Natural killer cell treated with Interleukin-12 subunit alpha and Interleukin-12 subunit beta and Interleukin-15 and Interleukin-18, amount 100 ng/mL, for 72 hours (primary cell): ENCODE measurements at regions not wholly inside any gene's neighbourhood (a gene's known extent, or its start where the extent isn't known, plus 50 kb on each side); places are given as distances from the start of the nearest gene placed in this dataset.

ENCODE experiments used
- ATAC-seq, 2 donors: fragments of 150-1000 bp; cut with Tn5 transposase in 1 of 2; sonication (Bioruptor Pico), chemical (Tn5 transposase) in 1 of 2; 2 replicates each; pipeline ENCODE4 v1.10.0; 2021
- DNase-seq: peaks from one replicate; pipeline ENCODE4 v3.0.0; 2022; ENCODE audit warnings: low spot score
- H3K27ac Mint-ChIP-seq, 2 donors: 1 replicate in 1 of 2; 2 replicates in 1 of 2; pipeline ENCODE4 v1.8.0; 2022; ENCODE audit warnings: mixed read lengths in 2 of 2, mild to moderate bottlenecking in 1 of 2, moderate library complexity in 1 of 2
- H3K27me3 Mint-ChIP-seq, 2 donors: 1 replicate in 1 of 2; 2 replicates in 1 of 2; pipeline ENCODE4 v1.8.0; 2022; ENCODE audit warnings: mixed read lengths in 2 of 2
- H3K36me3 Mint-ChIP-seq: one replicate; pipeline ENCODE4 v1.8.0; 2022; ENCODE audit warnings: mixed read lengths
- H3K4me1 Mint-ChIP-seq, 2 donors: 1 replicate in 1 of 2; 2 replicates in 1 of 2; pipeline ENCODE4 v1.8.0; 2022; ENCODE audit warnings: low read depth in 2 of 2, mixed read lengths in 2 of 2, mild to moderate bottlenecking in 1 of 2
- H3K4me3 Mint-ChIP-seq: one replicate; pipeline ENCODE4 v1.8.0; 2022; ENCODE audit warnings: mixed read lengths
- H3K9me3 Mint-ChIP-seq: 2 replicates; pipeline ENCODE4 v1.8.0; 2022; ENCODE audit warnings: mixed read lengths

DNA sequence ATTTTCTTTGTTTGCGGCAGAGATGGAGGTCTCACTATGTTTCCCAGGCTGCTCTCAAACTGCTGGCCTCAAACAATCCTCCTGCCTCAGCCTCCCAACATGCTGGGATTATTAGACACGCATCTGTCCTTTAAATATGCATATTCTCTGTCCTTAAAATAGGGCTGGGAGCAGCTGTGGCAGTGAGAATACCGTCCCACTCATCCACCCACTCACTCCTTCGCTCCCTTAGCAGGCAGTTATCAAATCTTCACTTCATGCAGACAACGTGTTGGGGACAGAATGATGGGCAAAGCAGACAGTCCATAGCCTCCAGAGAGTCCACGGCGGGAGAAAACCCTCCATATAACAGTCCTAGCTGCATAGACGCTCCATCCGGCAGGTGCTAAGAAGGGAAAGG, 179.4 kb downstream of the ZBTB18 start:
- H3K27me3 Mint-ChIP-seq, result peaks cover 0 to 14% of the 10 kb centered on the region in 2 donors
- H3K36me3 Mint-ChIP-seq, result no peaks in the 10 kb centered on the region
- no peak overlapping the region for H3K4me3 Mint-ChIP-seq
- no peak for DNase-seq
- ATAC-seq, result no peak
- no peak overlapping the region for H3K27ac Mint-ChIP-seq
- peaks cover 0 to 4% of the 10 kb centered on the region in 2 donors for H3K4me1 Mint-ChIP-seq
- no peaks in the 10 kb centered on the region for H3K9me3 Mint-ChIP-seq

DNA sequence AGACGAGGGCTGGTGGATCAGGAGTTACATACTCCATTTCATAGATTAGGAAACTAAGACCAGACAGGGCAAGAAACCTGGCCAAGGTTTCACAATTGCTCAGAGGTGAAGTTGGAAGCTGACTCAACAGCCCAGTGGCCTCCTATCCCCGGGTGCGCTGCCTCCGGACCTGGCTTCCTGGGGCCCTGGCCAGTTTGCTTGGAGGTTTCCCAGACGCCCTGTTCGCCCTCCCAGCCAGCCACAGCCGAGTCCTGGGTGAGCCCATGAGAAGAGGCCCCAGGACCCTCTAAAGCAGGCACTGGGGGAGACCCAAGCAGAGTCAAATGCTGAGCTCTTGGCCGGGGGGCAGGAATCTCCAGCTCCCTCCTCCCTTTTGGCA, 180.1 kb downstream of the ZBTB18 start:
- H3K4me1 Mint-ChIP-seq, result peaks cover 0 to 4% of the 10 kb centered on the region in 2 donors
- DNase-seq, result no peak
- H3K36me3 Mint-ChIP-seq, result no peaks in the 10 kb centered on the region
- H3K9me3 Mint-ChIP-seq, result no peaks in the 10 kb centered on the region
- no peak overlapping the region for H3K4me3 Mint-ChIP-seq
- H3K27me3 Mint-ChIP-seq, result peaks cover 0 to 14% of the 10 kb centered on the region in 2 donors
- no peak for ATAC-seq
- H3K27ac Mint-ChIP-seq, result no peak overlapping the region

GRCh38 chr1:244231572-244232315, 180.7 kb downstream of the ZBTB18 start:
- Mint-ChIP-seq H3K27me3 (peaks cover 0 to 14% of the 10 kb centered on the region in 2 donors), H3K27ac (no peak overlapping the region), H3K9me3 (no peaks in the 10 kb centered on the region), H3K4me3 (no peak overlapping the region), H3K4me1 (peaks cover 0 to 4% of the 10 kb centered on the region in 2 donors), H3K36me3 (no peaks in the 10 kb centered on the region)
- ATAC-seq, result no peak
- DNase-seq, result no peak

DNA sequence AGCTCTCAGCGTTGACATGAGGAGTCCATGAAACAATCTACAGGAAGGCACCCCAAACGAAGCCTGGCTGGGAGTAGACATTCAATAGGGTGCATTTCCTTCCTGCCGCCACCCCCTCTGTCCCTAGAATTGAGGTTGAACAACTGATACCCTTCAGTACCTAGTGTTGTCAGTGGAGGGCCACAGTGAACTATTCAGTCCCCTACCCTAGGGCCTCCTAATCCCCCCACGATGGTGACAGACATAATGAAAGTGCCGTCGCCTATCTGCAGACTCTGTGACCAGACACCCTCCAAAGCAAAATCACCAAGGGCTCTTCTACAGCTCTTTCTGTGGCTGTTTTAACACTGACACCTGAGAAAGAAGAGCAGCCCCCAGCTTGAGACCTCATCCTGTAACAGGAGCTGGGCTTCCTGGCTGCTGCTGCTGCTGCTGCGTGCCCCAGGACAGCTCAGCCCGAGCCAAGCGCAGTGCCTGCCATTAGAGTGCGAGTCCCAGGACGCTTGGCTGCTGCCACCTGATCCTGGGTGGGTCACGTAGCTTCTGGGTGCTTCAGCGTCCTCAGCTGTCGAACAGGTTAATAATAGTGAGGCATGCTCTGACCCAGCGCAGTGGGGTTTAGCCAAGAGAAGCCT, 183.0 kb downstream of the ZBTB18 start:
- DNase-seq (no peak), ATAC-seq (no peak)
- Mint-ChIP-seq H3K27me3 (peaks cover 0 to 6% of the 10 kb centered on the region in 2 donors), H3K36me3 (no peaks in the 10 kb centered on the region), H3K27ac (no peak overlapping the region), H3K4me1 (peaks cover 0 to 4% of the 10 kb centered on the region in 2 donors), H3K4me3 (no peak overlapping the region), H3K9me3 (no peaks in the 10 kb centered on the region)

DNA sequence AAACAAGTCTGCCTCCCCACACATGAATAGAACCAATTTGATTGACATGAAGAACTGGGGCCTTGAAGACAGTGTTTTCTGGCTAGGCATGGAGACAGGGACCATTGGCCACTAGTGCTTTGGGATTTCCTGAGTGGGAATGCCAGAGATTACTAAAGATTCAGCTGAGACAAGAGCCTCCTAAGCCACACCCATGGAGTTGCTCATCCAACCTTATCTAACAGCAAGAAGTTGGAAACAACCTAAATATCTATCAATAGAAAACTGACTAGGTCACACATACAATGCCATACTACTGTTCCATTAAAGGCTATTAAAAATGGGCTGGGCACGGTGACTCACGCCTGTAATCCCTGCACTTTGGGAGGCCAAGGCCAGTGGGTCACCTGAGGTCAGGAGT, 184.1 kb downstream of the ZBTB18 start:
- no peak for ATAC-seq
- H3K27me3 Mint-ChIP-seq, result peaks cover 0 to 6% of the 10 kb centered on the region in 2 donors
- H3K9me3 Mint-ChIP-seq, result no peaks in the 10 kb centered on the region

GRCh38 chr1:244236101-244236500, 185.0 kb downstream of the ZBTB18 start:
- no peak for DNase-seq
- H3K36me3 Mint-ChIP-seq, result no peaks in the 10 kb centered on the region
- no peak for ATAC-seq
- H3K4me3 Mint-ChIP-seq, result no peak overlapping the region
- H3K4me1 Mint-ChIP-seq, result peaks cover 0 to 4% of the 10 kb centered on the region in 2 donors
- peaks cover 0 to 6% of the 10 kb centered on the region in 2 donors for H3K27me3 Mint-ChIP-seq
- no peaks in the 10 kb centered on the region for H3K9me3 Mint-ChIP-seq
- H3K27ac Mint-ChIP-seq, result no peak overlapping the region

More for the DNA sequence above, 184.1 kb downstream of the ZBTB18 start:
- no peak for DNase-seq
- Mint-ChIP-seq H3K27ac (no peak overlapping the region), H3K4me1 (peaks cover 0 to 4% of the 10 kb centered on the region in 2 donors), H3K4me3 (no peak overlapping the region), H3K36me3 (no peaks in the 10 kb centered on the region)

DNA sequence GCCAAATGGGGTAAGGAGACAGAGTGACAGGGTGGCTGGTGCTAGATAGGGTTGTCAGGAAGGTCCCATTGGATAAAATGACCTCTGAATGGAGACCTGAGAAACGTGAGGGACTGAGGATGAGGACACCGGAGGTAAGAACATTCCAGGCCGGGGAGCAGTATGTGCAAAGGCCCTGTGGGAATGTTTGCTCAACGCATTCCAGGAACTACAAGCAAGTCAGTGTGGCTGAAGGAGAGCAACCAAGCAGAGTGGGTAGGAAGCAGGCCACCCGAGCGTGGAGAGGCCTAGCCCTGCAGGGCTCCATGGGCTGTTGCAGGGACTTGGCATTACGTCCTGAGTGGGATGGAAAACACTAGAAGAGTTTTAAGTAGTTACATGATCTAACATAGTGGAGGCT, 185.6 kb downstream of the ZBTB18 start:
- Mint-ChIP-seq H3K27ac (no peak overlapping the region), H3K36me3 (no peaks in the 10 kb centered on the region)

GRCh38 chr1:244237445-244237844, 186.4 kb downstream of the ZBTB18 start:
- H3K9me3 Mint-ChIP-seq, result no peaks in the 10 kb centered on the region
- no peak overlapping the region for H3K27ac Mint-ChIP-seq
- no peak overlapping the region for H3K4me3 Mint-ChIP-seq
- H3K4me1 Mint-ChIP-seq, result peaks cover 0 to 4% of the 10 kb centered on the region in 2 donors
- H3K36me3 Mint-ChIP-seq, result no peaks in the 10 kb centered on the region
- ATAC-seq (no peak), DNase-seq (no peak)
- peaks cover 0 to 3% of the 10 kb centered on the region in 2 donors for H3K27me3 Mint-ChIP-seq

More for the DNA sequence above, 185.6 kb downstream of the ZBTB18 start:
- peaks cover 0 to 4% of the 10 kb centered on the region in 2 donors for H3K4me1 Mint-ChIP-seq
- no peak for DNase-seq
- ATAC-seq, result no peak
- peaks cover 0 to 6% of the 10 kb centered on the region in 2 donors for H3K27me3 Mint-ChIP-seq
- H3K9me3 Mint-ChIP-seq, result no peaks in the 10 kb centered on the region
- H3K4me3 Mint-ChIP-seq, result no peak overlapping the region

- H3K36me3 Mint-ChIP-seq, result no peaks in the 10 kb centered on the region
- H3K9me3 Mint-ChIP-seq, result no peaks in the 10 kb centered on the region
- no peak overlapping the region for H3K27ac Mint-ChIP-seq
- peaks cover 0 to 4% of the 10 kb centered on the region in 2 donors for H3K4me1 Mint-ChIP-seq
- peaks cover 0 to 6% of the 10 kb centered on the region in 2 donors for H3K27me3 Mint-ChIP-seq
- ATAC-seq (peak in 1 of 2 donors; percentile 17), DNase-seq (no peak)
- no peak overlapping the region for H3K4me3 Mint-ChIP-seq
Measured at GRCh38 chr1:244239261-244239770, 188.2 kb downstream of the ZBTB18 start.

DNA sequence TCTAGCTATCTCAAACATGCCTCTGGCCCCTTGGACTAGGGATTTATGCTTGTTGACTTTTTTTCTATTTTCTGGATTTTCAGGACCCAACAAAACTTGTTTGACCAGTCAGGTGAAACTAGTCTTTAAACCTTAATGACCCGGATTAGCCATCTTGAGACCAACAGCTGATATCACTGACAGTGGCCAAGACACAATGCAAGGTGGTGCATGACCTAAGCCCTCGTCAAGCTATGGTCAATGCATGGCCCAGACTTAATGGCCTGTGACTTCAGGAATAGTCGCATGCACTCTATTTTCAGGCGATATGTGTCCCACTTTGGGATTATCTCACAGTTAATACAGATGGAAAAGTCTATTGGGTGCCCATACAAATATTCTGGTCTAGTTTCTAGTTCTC, 190.4 kb downstream of the ZBTB18 start:
- no peaks in the 10 kb centered on the region for H3K9me3 Mint-ChIP-seq
- DNase-seq, result no peak
- ATAC-seq, result no peak
- no peaks in the 10 kb centered on the region for H3K36me3 Mint-ChIP-seq
- peaks cover 0 to 6% of the 10 kb centered on the region in 2 donors for H3K27me3 Mint-ChIP-seq
- H3K4me3 Mint-ChIP-seq, result no peak overlapping the region
- peaks cover 0 to 4% of the 10 kb centered on the region in 2 donors for H3K4me1 Mint-ChIP-seq
- H3K27ac Mint-ChIP-seq, result no peak overlapping the region

- H3K27ac Mint-ChIP-seq, result no peak overlapping the region
- peaks cover 0 to 4% of the 10 kb centered on the region in 2 donors for H3K4me1 Mint-ChIP-seq
- H3K27me3 Mint-ChIP-seq, result peaks cover 0 to 6% of the 10 kb centered on the region in 2 donors
- ATAC-seq (no peak), DNase-seq (no peak)
- H3K36me3 Mint-ChIP-seq, result no peaks in the 10 kb centered on the region
- no peaks in the 10 kb centered on the region for H3K9me3 Mint-ChIP-seq
- no peak overlapping the region for H3K4me3 Mint-ChIP-seq
Measured at GRCh38 chr1:244242446-244242845, 191.4 kb downstream of the ZBTB18 start.

- Mint-ChIP-seq H3K9me3 (no peaks in the 10 kb centered on the region), H3K36me3 (no peaks in the 10 kb centered on the region)
Measured at GRCh38 chr1:244246334-244246733, 195.3 kb downstream of the ZBTB18 start.

GRCh38 chr1:244248426-244248825, 197.3 kb downstream of the ZBTB18 start:
- DNase-seq (no peak), ATAC-seq (no peak)
- H3K27me3 Mint-ChIP-seq, result peaks cover 0 to 6% of the 10 kb centered on the region in 2 donors
- H3K4me1 Mint-ChIP-seq, result no peaks in the 10 kb centered on the region
- H3K36me3 Mint-ChIP-seq, result no peaks in the 10 kb centered on the region
- no peak overlapping the region for H3K27ac Mint-ChIP-seq
- no peaks in the 10 kb centered on the region for H3K9me3 Mint-ChIP-seq
- H3K4me3 Mint-ChIP-seq, result no peak overlapping the region

More at GRCh38 chr1:244246334-244246733, 195.3 kb downstream of the ZBTB18 start:
- no peak for DNase-seq
- Mint-ChIP-seq H3K27ac (no peak overlapping the region), H3K27me3 (peaks cover 0 to 6% of the 10 kb centered on the region in 2 donors), H3K4me1 (peaks cover 0 to 4% of the 10 kb centered on the region in 2 donors), H3K4me3 (no peak overlapping the region)
- peak; percentile 52 to 57 for ATAC-seq

DNA sequence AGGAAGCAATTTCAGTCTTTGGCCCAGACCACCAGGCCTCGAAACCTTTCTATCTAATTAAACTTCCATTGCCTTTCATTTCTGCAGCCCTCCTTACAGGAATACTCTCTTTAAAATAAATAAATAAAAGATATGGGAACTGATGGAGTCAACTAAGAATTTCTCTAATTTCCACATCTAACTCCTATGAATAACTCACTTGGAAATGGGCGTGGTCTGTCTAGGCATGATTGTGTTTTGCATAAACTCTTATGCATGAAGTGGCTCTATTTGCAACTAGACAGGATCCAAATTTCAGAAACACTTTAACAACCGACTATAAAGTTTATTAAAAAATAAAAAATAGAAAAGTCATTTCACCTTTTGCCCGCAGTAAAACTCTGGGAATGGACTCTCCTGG, 199.5 kb downstream of the ADSS2 start:
- no peak for ATAC-seq
- H3K9me3 Mint-ChIP-seq, result no peaks in the 10 kb centered on the region
- no peaks in the 10 kb centered on the region for H3K36me3 Mint-ChIP-seq
- no peak overlapping the region for H3K27ac Mint-ChIP-seq
- H3K4me1 Mint-ChIP-seq, result peaks cover 4 to 5% of the 10 kb centered on the region in 2 donors
- no peaks in the 10 kb centered on the region for H3K27me3 Mint-ChIP-seq
- no peak for DNase-seq
- no peak overlapping the region for H3K4me3 Mint-ChIP-seq
